ENCODE measurements at regions not wholly inside any gene's neighbourhood (a gene's known extent, or its start where the extent isn't known, plus 50 kb on each side); places are given as distances from the start of the nearest gene placed in this dataset.
"Not testable (repeated sequence)": the region's sequence is repeated elsewhere in the genome, so short reads cannot be mapped to it uniquely, and the experiment has no call there.

DNA sequence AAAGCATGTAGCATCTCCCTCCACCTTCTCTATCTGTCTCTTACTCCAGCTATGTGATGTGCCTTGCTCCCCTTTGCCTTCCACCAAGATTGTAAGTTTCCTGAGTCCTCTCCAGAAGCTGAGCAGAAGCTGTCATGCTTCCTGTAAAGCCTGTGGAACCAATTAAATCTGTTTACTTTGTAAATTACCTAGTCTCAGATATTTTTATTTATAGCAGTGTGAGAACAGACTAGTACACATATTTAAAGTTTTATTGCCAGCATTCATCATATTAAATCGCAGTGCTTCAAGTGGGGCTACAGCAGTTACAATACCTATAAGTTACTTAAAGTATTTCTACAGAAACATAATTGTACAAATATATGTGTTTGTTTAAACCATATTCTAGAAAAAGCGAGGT, 973.1 kb downstream of the SLC16A7 start:
- ATAC-seq (ENCODE audit: insufficient number of reproducible peaks, low FRiP score, low read depth) (no peak), DNase-seq (ENCODE audit: low spot score) (no peak)
- Histone ChIP-seq H3K4me3 (no peak overlapping the region), H3K4me1 (ENCODE audit: control insufficient read depth in 1 of 2, low read depth in 2 of 2) (no peaks in the 10 kb centered on the region), H3K27ac (no peak overlapping the region), H3K9me3 (no peaks in the 10 kb centered on the region), H3K27me3 (replicated peaks; ENCODE audit: insufficient read depth) (no peaks in the 10 kb centered on the region), H3K36me3 (no peaks in the 10 kb centered on the region)
- TF ChIP-seq, protein P1, sequence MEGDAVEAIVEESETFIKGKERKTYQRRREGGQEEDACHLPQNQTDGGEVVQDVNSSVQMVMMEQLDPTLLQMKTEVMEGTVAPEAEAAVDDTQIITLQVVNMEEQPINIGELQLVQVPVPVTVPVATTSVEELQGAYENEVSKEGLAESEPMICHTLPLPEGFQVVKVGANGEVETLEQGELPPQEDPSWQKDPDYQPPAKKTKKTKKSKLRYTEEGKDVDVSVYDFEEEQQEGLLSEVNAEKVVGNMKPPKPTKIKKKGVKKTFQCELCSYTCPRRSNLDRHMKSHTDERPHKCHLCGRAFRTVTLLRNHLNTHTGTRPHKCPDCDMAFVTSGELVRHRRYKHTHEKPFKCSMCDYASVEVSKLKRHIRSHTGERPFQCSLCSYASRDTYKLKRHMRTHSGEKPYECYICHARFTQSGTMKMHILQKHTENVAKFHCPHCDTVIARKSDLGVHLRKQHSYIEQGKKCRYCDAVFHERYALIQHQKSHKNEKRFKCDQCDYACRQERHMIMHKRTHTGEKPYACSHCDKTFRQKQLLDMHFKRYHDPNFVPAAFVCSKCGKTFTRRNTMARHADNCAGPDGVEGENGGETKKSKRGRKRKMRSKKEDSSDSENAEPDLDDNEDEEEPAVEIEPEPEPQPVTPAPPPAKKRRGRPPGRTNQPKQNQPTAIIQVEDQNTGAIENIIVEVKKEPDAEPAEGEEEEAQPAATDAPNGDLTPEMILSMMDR (IDR thresholded peaks at IDR 0.05), result no peak

DNA sequence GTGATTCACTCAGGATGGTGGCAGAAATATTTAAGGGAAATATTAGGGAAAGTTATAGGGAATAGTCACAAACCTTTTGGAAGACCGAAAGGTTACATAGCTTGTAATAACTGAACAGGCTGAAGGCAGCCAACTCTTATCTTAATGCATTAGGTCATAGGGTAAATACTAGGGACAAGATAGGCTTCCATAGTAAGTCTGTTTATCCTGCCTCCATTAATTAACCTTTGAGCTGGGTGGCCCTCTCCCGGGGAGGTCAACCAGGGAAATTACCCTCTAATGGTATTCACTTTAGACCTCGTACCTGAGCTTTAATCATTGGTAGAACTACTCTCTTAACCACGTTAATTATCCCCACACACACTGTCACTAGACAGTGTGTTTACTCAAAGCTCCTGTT, 981.8 kb downstream of the SLC16A7 start:
- Histone ChIP-seq H3K4me3 (no peak overlapping the region), H3K27me3 (replicated peaks; ENCODE audit: insufficient read depth) (no peaks in the 10 kb centered on the region), H3K9me3 (no peaks in the 10 kb centered on the region), H3K27ac (no peak overlapping the region), H3K4me1 (ENCODE audit: control insufficient read depth in 1 of 2, low read depth in 2 of 2) (no peaks in the 10 kb centered on the region), H3K36me3 (no peaks in the 10 kb centered on the region)
- TF ChIP-seq, protein P1 (IDR thresholded peaks at IDR 0.05), result no peak
- no peak for DNase-seq (ENCODE audit: low spot score)
- no peak for ATAC-seq (ENCODE audit: insufficient number of reproducible peaks, low FRiP score, low read depth)

DNA sequence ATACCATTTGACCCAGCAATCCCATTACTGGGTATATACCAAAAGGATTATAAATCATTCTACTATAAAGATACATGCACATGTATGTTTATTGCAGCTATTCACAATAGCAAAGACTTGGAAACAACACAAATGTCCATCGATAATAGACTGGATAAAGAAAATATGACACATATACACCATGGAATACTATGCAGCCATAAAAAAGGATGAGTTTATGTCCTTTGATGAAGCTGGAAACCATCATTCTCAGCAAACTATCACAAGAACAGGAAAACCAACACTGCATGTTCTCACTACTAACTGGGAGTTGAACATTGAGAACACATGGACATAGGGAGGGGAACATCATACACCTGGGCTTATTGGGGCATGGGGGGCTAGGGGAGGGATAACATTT, 991.8 kb downstream of the SLC16A7 start:
- not testable (repeated sequence) for H3K4me1 ChIP-seq (ENCODE audit: control insufficient read depth in 1 of 2, low read depth in 2 of 2); H3K27me3 ChIP-seq (replicated peaks; ENCODE audit: insufficient read depth); DNase-seq (ENCODE audit: low spot score); ATAC-seq (ENCODE audit: insufficient number of reproducible peaks, low FRiP score, low read depth); H3K9me3 ChIP-seq; H3K36me3 ChIP-seq; H3K4me3 ChIP-seq; H3K27ac ChIP-seq

DNA sequence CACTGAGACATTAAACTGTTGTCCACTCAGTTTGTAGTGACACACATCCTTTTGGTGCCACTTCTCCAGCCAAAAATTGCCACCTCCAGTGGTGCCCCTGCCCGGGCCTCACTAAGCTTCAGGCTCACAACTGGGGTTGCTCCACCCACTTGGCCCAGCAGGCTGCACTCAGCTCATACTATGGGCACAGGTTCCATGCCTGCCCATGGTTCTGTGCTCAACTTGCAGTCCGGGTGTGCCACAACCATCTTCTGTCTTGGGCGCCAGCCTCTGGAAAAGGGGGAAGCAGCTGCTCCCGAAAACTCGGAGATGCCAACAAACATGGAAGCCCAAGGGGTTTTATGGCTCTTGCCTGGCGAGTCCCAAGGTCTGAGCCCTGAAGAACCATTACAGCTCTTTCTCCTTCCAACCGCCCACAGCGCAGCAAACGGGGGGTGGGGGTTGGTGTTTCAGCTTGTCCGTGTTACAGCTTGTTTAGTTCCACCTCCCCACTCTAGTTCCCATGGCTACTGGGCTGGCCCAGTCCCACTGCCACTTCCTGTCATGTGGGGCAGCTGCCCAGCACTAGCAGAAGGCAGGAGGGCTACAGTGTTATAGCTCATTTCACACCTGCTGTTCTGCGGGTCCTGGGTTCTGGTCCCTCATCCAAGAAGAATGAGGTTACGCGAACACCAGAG, 998.3 kb downstream of the SLC16A7 start:
- Histone ChIP-seq H3K9me3 (no peaks in the 10 kb centered on the region), H3K27me3 (replicated peaks; ENCODE audit: insufficient read depth) (no peaks in the 10 kb centered on the region), H3K36me3 (no peaks in the 10 kb centered on the region), H3K4me3 (no peak overlapping the region), H3K27ac (no peak overlapping the region), H3K4me1 (ENCODE audit: control insufficient read depth in 1 of 2, low read depth in 2 of 2) (no peaks in the 10 kb centered on the region)
- DNase-seq (ENCODE audit: low spot score), result no peak
- no peak for ATAC-seq (ENCODE audit: insufficient number of reproducible peaks, low FRiP score, low read depth)
- TF ChIP-seq, protein P1 (IDR thresholded peaks at IDR 0.05), result no peak

DNA sequence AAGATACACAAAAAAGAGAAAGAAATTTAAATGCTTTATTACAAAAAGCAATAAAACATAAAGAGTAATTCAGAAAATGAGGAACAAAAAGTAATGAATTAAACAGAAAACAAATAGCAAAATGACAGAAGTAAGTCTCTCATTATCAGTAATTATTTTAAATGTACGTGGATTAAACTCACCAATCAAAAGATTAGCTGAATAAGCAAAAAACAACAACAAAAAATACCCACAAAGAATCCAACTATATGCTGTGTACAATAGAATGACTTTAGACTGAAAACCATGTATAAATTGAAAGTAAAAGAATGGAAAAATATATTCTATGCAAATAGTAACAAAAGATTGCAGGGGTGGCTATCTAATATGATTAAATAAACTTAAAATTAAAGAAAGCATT, 1006.8 kb downstream of the SLC16A7 start:
- no peaks in the 10 kb centered on the region for H3K4me1 ChIP-seq (ENCODE audit: control insufficient read depth in 1 of 2, low read depth in 2 of 2)
- H3K27ac ChIP-seq, result no peak overlapping the region
- no peaks in the 10 kb centered on the region for H3K36me3 ChIP-seq
- ATAC-seq (ENCODE audit: insufficient number of reproducible peaks, low FRiP score, low read depth) (no peak), DNase-seq (ENCODE audit: low spot score) (no peak)
- TF ChIP-seq, protein P1 (IDR thresholded peaks at IDR 0.05), result no peak
- H3K9me3 ChIP-seq, result peaks cover 6% of the 10 kb centered on the region
- no peaks in the 10 kb centered on the region for H3K27me3 ChIP-seq (replicated peaks; ENCODE audit: insufficient read depth)
- no peak overlapping the region for H3K4me3 ChIP-seq

DNA sequence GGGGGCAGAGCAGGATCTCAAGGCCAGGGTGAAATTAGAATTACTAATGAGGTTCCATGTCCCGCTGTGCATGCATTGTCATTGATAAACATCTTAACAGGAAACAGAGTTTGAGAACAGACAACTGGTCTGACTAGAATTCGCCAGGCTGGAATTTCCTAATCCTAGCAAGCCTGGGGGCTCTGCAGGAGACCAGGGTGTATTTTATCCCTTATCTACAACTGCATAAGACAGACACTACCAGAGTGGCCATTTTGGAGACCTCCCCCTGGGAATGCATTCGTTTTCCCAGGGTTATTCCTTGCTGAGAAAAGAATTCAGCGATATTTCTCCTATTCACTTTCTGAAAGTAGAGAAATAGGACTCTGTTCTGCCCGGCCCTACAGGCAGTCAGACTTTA, 1007.6 kb downstream of the SLC16A7 start:
- ATAC-seq (ENCODE audit: insufficient number of reproducible peaks, low FRiP score, low read depth); H3K4me3 ChIP-seq; H3K27me3 ChIP-seq (replicated peaks; ENCODE audit: insufficient read depth); H3K36me3 ChIP-seq; H3K27ac ChIP-seq; H3K9me3 ChIP-seq; H3K4me1 ChIP-seq (ENCODE audit: control insufficient read depth in 1 of 2, low read depth in 2 of 2); DNase-seq (ENCODE audit: low spot score): not testable (repeated sequence)

Data from thoracic aorta (tissue), 2 donors.